ENCODE measurements at regions not wholly inside any gene's neighbourhood (a gene's known extent, or its start where the extent isn't known, plus 50 kb on each side); places are given as distances from the start of the nearest gene placed in this dataset.
"Not testable (repeated sequence)": the region's sequence is repeated elsewhere in the genome, so short reads cannot be mapped to it uniquely, and the experiment has no call there.

DNA sequence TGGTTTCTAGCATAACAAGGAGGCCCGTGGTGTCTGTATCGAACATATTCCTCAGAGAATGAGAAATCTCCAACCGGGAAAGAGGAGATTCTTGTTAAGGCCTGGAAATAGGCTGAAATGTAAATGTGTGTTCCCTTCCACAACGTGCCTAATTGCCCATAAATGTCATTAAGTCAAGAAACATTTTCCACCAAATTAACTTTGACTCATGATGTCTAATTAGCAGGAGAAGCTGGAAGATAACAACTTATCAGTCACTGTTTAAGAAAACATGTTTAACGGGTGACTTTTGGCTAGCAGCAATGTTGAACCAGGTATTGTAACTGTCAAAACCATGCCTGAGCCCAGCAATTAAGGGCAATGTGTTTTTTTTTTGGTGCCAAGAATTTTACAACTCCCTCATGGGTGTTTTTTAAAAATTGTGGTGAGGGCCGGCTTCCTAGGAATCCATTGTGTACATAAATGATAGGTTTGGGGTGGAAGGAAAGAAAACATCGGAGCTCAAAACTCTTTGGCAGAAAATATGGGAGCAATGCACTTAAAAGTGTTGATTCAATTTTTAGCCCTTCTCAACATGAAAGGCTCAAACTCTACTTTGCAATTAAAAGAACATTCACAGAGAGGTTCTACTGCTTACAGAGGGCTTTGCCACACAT, 67.0 kb downstream of the OLIG1 start:
- DNase-seq (ENCODE audit: low spot score), result no peak
- in situ Hi-C loops (cut with MboI; ENCODE audit: low pct_unique_long_range_greater_than_20kb, low sequenced_read_pairs, unreplicated experiment), result no loop called here
- TF ChIP-seq, protein P1, sequence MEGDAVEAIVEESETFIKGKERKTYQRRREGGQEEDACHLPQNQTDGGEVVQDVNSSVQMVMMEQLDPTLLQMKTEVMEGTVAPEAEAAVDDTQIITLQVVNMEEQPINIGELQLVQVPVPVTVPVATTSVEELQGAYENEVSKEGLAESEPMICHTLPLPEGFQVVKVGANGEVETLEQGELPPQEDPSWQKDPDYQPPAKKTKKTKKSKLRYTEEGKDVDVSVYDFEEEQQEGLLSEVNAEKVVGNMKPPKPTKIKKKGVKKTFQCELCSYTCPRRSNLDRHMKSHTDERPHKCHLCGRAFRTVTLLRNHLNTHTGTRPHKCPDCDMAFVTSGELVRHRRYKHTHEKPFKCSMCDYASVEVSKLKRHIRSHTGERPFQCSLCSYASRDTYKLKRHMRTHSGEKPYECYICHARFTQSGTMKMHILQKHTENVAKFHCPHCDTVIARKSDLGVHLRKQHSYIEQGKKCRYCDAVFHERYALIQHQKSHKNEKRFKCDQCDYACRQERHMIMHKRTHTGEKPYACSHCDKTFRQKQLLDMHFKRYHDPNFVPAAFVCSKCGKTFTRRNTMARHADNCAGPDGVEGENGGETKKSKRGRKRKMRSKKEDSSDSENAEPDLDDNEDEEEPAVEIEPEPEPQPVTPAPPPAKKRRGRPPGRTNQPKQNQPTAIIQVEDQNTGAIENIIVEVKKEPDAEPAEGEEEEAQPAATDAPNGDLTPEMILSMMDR (IDR thresholded peaks at IDR 0.05; ENCODE audit: extremely low read depth, insufficient read depth, missing control alignments), result no peak

DNA sequence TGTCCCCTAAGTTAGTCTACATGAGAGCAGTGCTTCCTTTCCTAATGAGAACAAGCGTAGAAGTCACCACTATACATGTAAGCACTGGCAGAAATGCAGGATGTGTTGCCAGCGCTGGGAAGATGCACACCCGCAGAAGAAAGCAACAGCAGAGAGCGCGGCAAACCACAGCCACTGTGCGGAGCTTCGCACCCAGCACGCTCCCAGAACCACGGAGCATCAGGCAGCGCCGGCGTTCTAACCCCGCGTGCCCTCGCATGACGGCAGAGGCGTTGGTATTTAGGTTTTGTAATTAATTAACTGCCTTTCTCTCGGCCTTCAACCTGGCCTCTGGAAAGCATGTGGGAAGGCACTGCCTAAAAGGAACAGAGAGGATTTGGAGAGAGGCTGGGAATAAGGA, 69.1 kb downstream of the OLIG1 start:
- TF ChIP-seq, protein P1 (IDR thresholded peaks at IDR 0.05; ENCODE audit: extremely low read depth, insufficient read depth, missing control alignments), result no peak
- no peak for DNase-seq (ENCODE audit: low spot score)
- in situ Hi-C loops (cut with MboI; ENCODE audit: low pct_unique_long_range_greater_than_20kb, low sequenced_read_pairs, unreplicated experiment), result no loop called here

DNA sequence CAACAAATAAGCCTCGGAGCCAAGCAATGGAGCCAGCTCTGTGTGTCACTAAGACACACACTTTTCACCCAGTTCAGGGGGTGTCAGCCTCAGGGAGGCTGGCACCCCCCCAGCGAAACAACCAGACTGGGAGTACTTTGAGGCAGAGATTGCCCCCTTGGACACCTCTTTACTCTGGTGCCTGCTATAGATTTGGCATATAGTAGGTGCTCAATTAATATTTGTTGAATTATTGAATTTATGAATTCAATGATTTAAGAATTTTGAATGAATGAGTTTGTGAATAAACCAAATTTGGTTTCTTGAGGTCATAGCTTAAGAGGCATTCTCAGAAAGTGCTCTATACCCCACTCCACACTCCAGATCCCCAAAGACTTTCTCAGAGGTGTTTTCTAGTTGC, 70.3 kb downstream of the OLIG1 start:
- in situ Hi-C loops (cut with MboI; ENCODE audit: low pct_unique_long_range_greater_than_20kb, low sequenced_read_pairs, unreplicated experiment), result loop anchor here (10.0 kb wide), 1 partner anchor 305 kb away; no protein-coding TSS in a partner anchor
- TF ChIP-seq, protein P1 (IDR thresholded peaks at IDR 0.05; ENCODE audit: extremely low read depth, insufficient read depth, missing control alignments), result no peak
- no peak for DNase-seq (ENCODE audit: low spot score)

DNA sequence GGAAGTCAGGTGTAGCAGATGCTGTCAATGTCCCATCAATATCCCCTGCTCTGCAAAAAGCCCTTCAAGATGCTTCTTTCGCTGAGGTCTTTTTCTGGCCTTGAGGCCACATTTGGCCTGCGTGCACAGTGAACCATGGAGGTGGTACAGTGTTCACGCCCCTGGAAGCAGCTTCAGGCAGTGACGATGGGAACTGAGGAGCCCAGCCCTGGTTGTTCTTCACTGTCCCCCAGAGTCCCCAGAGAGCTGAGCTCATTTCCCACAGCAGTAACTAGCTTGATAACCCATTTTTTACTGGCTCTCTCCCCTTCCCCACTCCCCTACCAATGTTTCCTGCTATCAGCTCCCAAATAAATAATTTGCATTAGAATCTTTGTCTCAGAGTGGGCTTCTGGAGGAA, 76.5 kb downstream of the OLIG1 start:
- TF ChIP-seq, protein P1 (IDR thresholded peaks at IDR 0.05; ENCODE audit: extremely low read depth, insufficient read depth, missing control alignments), result no peak
- in situ Hi-C loops (cut with MboI; ENCODE audit: low pct_unique_long_range_greater_than_20kb, low sequenced_read_pairs, unreplicated experiment), result loop anchor here (10.0 kb wide), 1 partner anchor 312 kb away; no protein-coding TSS in a partner anchor
- DNase-seq (ENCODE audit: low spot score), result no peak

DNA sequence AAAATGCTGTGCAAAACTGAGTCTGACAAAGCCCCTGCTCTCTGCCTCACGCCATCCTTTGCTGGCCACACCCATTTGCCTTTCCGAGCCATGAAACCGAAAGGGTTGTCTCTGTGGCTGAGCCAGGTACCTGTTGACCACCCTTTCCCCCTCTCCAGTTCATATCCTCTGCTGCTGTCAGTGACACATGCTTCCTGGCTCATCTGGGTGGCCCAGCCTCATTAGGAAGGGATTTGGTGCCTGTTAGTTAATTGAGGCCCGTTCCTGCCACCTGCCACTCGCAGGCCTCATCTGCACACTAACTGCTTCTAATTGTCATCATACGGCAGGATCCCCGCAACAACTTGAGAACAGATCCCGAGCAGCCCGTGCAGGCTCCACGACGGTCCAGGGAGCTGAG, 79.2 kb downstream of the OLIG1 start:
- TF ChIP-seq, protein P1 (IDR thresholded peaks at IDR 0.05; ENCODE audit: extremely low read depth, insufficient read depth, missing control alignments), result no peak
- DNase-seq (ENCODE audit: low spot score), result no peak
- in situ Hi-C loops (cut with MboI; ENCODE audit: low pct_unique_long_range_greater_than_20kb, low sequenced_read_pairs, unreplicated experiment), result loop anchor here (10.0 kb wide), 1 partner anchor 314 kb away; no protein-coding TSS in a partner anchor

DNA sequence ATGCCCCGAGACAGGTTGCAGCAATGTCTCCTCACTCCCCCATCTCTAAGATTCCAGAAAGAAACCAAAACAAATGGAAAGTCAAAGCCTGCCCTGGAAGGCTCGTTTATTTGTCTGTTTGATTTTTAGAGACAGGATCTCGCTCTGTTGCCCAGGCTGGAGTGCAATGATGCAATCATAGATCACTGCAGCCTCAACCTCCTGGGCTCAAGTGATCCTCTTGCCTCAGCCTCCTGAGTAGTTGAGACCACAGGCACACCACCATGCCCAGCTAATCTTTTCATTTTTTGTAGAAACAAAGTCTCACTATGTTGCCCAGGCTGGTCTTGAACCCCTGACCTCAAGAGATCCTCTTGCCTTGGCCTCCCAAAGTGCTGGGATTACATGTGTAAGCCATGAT, 78.8 kb upstream of the IFNAR2 start:
- DNase-seq (ENCODE audit: low spot score); in situ Hi-C loops (cut with MboI; ENCODE audit: low pct_unique_long_range_greater_than_20kb, low sequenced_read_pairs, unreplicated experiment): not testable (repeated sequence)

DNA sequence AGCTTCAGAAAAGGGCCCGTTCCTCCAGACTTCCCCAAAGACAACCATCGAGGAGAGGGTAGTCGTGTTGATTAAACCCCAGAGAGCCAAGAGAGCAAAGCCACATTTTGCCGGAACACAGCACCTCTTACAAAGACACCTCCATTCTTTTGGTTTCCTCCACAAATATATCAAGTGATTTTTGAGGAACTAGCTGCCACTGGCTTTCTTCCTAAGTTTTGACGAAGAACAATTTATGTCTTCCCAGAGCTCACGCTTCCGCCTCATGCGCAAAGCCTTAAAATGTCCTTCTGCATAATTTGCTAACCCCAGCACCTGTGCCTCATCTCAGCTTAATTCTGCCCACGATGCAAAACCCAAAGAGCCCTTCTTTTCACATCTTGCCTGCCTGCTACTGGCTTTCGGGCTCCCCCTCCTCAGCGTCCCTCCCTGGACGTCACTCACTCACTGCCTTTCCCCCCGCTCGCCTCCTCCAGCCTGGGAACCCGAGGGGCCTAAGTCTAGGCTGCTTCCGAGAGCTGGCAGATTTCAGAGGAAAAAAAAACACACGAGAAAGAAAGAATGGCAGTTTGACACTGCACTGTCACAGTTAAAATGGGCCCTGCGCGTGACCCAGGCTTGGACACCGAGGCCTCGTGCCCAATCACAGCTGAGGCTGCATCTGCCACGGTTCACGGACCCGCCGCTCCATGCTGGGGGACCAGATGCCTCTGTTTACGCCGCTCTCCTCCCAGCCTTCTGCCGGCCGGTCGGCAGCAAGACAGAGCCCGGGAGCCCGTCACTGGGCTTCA, 77.6 kb upstream of the IFNAR2 start:
- no peak for DNase-seq (ENCODE audit: low spot score)
- in situ Hi-C loops (cut with MboI; ENCODE audit: low pct_unique_long_range_greater_than_20kb, low sequenced_read_pairs, unreplicated experiment), result no loop called here
- TF ChIP-seq, protein P1 (IDR thresholded peaks at IDR 0.05; ENCODE audit: extremely low read depth, insufficient read depth, missing control alignments), result no peak
